HFF-Myc (cell line): ENCODE measurements at regions not wholly inside any gene's neighbourhood (a gene's known extent, or its start where the extent isn't known, plus 50 kb on each side); places are given as distances from the start of the nearest gene placed in this dataset.

ENCODE experiments used
- DNase-seq: peaks from one replicate; pipeline ENCODE4 v3.0.0-alpha.2; 2011; ENCODE audit warnings: low read depth; ENCODE audit errors: extremely low read depth
- H3K4me3 ChIP-seq: replicated peaks from 2 replicates; pipeline ENCODE4 v1.5.1; 2011; ENCODE audit warnings: low read depth, mild to moderate bottlenecking, control low read depth, low read length
- CTCF ChIP-seq: IDR thresholded peaks from 2 replicates; pipeline ENCODE4 v1.5.1; 2012; ENCODE audit warnings: mild to moderate bottlenecking, low read depth, low read length, control low read depth; ENCODE audit errors: missing control alignments

GRCh38 chr15:85932391-85932790 is 137.7 kb upstream of the KLHL25 start:
- no peak for DNase-seq
- no peak overlapping the region for H3K4me3 ChIP-seq
- TF ChIP-seq CTCF, result no peak

- no peak overlapping the region for H3K4me3 ChIP-seq
- DNase-seq, result no peak
- no peak for TF ChIP-seq CTCF
Observed at GRCh38 chr15:85934691-85935090, 140.0 kb upstream of the KLHL25 start.

- no peak for TF ChIP-seq CTCF
- H3K4me3 ChIP-seq, result no peak overlapping the region
- DNase-seq, result no peak
Observed at GRCh38 chr15:85935182-85935581, 140.5 kb upstream of the KLHL25 start.

GRCh38 chr15:85937661-85938060 is 142.0 kb upstream of the AGBL1 start:
- no peak for DNase-seq
- H3K4me3 ChIP-seq, result no peak overlapping the region
- no peak for TF ChIP-seq CTCF

GRCh38 chr15:85941186-85941855 is 138.3 kb upstream of the AGBL1 start:
- DNase-seq, result no peak
- TF ChIP-seq CTCF, result no peak

GRCh38 chr15:85942632-85943031 is 137.0 kb upstream of the AGBL1 start:
- no peak overlapping the region for H3K4me3 ChIP-seq
- TF ChIP-seq CTCF, result no peak
- DNase-seq, result no peak

More at GRCh38 chr15:85941186-85941855, 138.3 kb upstream of the AGBL1 start:
- H3K4me3 ChIP-seq, result no peak overlapping the region

- TF ChIP-seq CTCF, result no peak
- no peak for DNase-seq
- no peak overlapping the region for H3K4me3 ChIP-seq
Observed at GRCh38 chr15:85943151-85943550, 136.5 kb upstream of the AGBL1 start.
